GM23248 (cell line): ENCODE measurements at regions not wholly inside any gene's neighbourhood (a gene's known extent, or its start where the extent isn't known, plus 50 kb on each side); places are given as distances from the start of the nearest gene placed in this dataset.

Experiments
- EZH2 ChIP-seq: fragments of 200-600 bp; sonication (generic); IDR thresholded peaks from 2 replicates; pipeline ENCODE4 v1.6.1; 2018; ENCODE audit warnings: antibody characterized with exemption, mild to moderate bottlenecking; ENCODE audit not compliant: insufficient read depth, poor library complexity, severe bottlenecking
- EZH2phosphoT487 ChIP-seq: fragments of 200-600 bp; sonication (generic); IDR thresholded peaks from 2 replicates; pipeline ENCODE4 v1.6.1; 2018; ENCODE audit warnings: antibody characterized with exemption, moderate library complexity, mild to moderate bottlenecking, low read depth; ENCODE audit not compliant: insufficient read depth

DNA sequence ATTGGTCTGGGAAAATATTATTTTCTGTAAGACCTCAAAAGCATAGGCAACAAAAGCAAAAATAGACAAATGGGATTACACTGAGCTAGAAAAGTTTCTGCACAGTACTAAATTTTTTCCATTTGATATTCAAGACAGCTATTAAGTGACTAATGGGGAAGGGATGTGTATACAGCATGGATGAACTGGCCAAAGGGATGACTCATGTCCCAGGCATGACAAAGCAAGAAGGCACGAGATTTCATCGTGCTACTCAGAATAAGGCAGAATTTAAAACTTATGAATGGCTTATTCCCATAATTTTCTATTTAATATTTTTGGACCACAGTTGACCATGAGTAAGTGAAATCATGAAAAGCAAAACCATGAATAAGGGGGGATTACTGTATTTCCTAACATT lies 1250.1 kb upstream of the GYPC start:
- TF ChIP-seq EZH2phosphoT487, result no peak
- TF ChIP-seq EZH2, result no peak
